WERI-Rb-1 (cell line): ENCODE measurements at regions not wholly inside any gene's neighbourhood (a gene's known extent, or its start where the extent isn't known, plus 50 kb on each side); places are given as distances from the start of the nearest gene placed in this dataset.
"Not testable (repeated sequence)": the region's sequence is repeated elsewhere in the genome, so short reads cannot be mapped to it uniquely, and the experiment has no call there.

Experiments
- DNase-seq: peaks from one replicate; pipeline ENCODE4 v3.0.0-alpha.2; 2020
- H3K27ac ChIP-seq: fragments of 250-450 bp; sonication (Bioruptor Pico); 2 replicates; pipeline ENCODE4 v1.5.1; 2020; ENCODE audit warnings: mild to moderate bottlenecking, moderate library complexity
- H3K27me3 ChIP-seq: fragments of 250-450 bp; sonication (Bioruptor Pico); 2 replicates; pipeline ENCODE4 v1.5.1; 2021; ENCODE audit warnings: mild to moderate bottlenecking, low read depth, moderate library complexity; ENCODE audit not compliant: insufficient read depth, severe bottlenecking
- H3K36me3 ChIP-seq: fragments of 250-450 bp; sonication (Bioruptor Pico); 2 replicates; pipeline ENCODE4 v1.5.1; 2020; ENCODE audit warnings: mild to moderate bottlenecking, moderate library complexity
- H3K4me3 ChIP-seq: 2 replicates; pipeline ENCODE4 v1.5.1; 2011; ENCODE audit warnings: low read depth, mild to moderate bottlenecking, control low read depth, low read length
- H3K9me3 ChIP-seq: fragments of 250-450 bp; sonication (Bioruptor Pico); 2 replicates; pipeline ENCODE4 v1.5.1; 2021; ENCODE audit warnings: mild to moderate bottlenecking, moderate library complexity; ENCODE audit not compliant: severe bottlenecking
- TF ChIP-seq, protein P1 (sequence below): IDR thresholded peaks from 2 replicates; pipeline ENCODE4 v1.5.1; 2011; ENCODE audit warnings: low read depth, mild to moderate bottlenecking, control low read depth, inconsistent platforms, low read length

DNA sequence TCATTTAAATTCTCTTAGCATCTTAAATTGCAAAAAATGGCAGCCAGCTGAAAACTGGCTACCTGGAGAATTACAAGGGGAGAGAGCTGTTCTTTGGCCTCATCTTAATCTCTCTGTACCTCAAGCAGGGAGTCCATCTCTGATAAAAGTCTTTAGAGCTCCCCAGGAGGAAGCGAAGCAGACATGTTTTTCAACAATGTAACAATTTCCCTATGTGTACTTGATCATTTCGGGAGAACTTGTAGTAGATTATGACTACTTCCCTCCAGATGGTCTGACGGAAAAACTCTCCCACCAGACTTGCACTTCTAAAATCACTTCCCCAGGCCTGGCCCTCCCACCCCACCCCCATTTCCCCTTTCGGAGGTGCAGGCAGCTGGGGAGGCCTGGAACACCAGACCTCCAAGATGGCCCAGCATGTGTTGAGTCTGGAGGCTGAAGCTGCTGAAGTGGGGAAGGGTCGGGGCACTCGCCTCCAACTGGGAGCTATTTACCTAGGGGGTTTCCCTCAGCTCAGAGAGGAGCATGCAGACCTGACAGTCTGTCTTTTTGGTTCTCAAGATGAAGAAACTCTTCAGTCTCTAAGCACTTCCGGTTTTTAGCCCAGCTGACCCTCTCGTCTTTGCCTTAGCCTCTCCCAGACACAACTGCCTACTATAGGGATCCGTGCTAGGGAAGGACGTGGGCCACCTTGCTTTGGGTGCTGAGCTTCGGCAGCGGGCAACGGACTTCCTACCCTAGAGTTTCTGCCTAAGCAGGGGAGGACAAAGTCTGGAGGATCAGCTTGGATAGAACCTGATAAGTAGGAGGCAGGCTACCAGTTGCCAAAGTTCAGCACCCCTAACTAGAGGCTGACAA lies 164.0 kb upstream of the TBL1XR1 start:
- H3K36me3 ChIP-seq, result no peaks in the 10 kb centered on the region
- H3K27ac ChIP-seq, result no peak overlapping the region; the same call in 1 of the 2 replicates
- no peak overlapping the region for H3K4me3 ChIP-seq
- TF ChIP-seq, protein P1, sequence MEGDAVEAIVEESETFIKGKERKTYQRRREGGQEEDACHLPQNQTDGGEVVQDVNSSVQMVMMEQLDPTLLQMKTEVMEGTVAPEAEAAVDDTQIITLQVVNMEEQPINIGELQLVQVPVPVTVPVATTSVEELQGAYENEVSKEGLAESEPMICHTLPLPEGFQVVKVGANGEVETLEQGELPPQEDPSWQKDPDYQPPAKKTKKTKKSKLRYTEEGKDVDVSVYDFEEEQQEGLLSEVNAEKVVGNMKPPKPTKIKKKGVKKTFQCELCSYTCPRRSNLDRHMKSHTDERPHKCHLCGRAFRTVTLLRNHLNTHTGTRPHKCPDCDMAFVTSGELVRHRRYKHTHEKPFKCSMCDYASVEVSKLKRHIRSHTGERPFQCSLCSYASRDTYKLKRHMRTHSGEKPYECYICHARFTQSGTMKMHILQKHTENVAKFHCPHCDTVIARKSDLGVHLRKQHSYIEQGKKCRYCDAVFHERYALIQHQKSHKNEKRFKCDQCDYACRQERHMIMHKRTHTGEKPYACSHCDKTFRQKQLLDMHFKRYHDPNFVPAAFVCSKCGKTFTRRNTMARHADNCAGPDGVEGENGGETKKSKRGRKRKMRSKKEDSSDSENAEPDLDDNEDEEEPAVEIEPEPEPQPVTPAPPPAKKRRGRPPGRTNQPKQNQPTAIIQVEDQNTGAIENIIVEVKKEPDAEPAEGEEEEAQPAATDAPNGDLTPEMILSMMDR, result no peak
- H3K9me3 ChIP-seq, result no peaks in the 10 kb centered on the region
- DNase-seq, result no peak
- H3K27me3 ChIP-seq, result no peaks in the 10 kb centered on the region

GRCh38 chr3:177362626-177363025 lies 165.3 kb upstream of the TBL1XR1 start:
- Histone ChIP-seq H3K27ac (no peak overlapping the region), H3K4me3 (no peak overlapping the region), H3K36me3 (no peaks in the 10 kb centered on the region), H3K9me3 (no peaks in the 10 kb centered on the region), H3K27me3 (no peaks in the 10 kb centered on the region)
- TF ChIP-seq, protein P1, result no peak
- DNase-seq, result no peak

- Histone ChIP-seq H3K9me3 (no peaks in the 10 kb centered on the region), H3K27me3 (no peaks in the 10 kb centered on the region), H3K4me3 (no peak overlapping the region), H3K36me3 (no peaks in the 10 kb centered on the region), H3K27ac (no peak overlapping the region)
- TF ChIP-seq, protein P1, result no peak
- no peak for DNase-seq
Observed at GRCh38 chr3:177364236-177364635, 167.0 kb upstream of the TBL1XR1 start.

GRCh38 chr3:177365294-177365693 lies 168.0 kb upstream of the TBL1XR1 start:
- not testable (repeated sequence) for H3K4me3 ChIP-seq, H3K36me3 ChIP-seq, H3K9me3 ChIP-seq, H3K27ac ChIP-seq, DNase-seq, H3K27me3 ChIP-seq

DNA sequence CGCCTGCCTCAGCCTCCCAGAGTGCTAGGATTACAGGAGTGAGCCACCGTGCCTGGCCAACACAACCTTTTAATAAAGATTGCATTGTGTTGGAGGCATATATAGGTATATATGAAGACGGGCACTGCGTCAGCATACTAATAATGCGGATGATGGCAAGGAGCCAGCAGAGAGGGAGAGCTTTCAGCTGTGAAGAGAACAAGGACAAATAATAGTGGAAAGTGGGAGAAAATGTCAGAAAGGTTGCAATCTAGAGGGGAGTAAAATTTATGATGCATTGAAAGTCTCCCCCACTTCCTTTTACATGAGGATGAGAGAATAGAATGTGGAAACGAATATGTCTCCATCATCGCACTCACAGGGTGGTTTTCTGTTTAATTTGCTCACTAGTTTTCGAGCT lies 170.5 kb upstream of the TBL1XR1 start:
- H3K9me3 ChIP-seq, result no peaks in the 10 kb centered on the region
- no peak overlapping the region for H3K4me3 ChIP-seq
- no peaks in the 10 kb centered on the region for H3K27me3 ChIP-seq
- no peaks in the 10 kb centered on the region for H3K36me3 ChIP-seq
- no peak overlapping the region for H3K27ac ChIP-seq
- TF ChIP-seq, protein P1, result no peak
- no peak for DNase-seq

- H3K4me3 ChIP-seq, result no peak overlapping the region
- H3K9me3 ChIP-seq, result no peaks in the 10 kb centered on the region
- TF ChIP-seq, protein P1, result no peak
- no peaks in the 10 kb centered on the region for H3K27me3 ChIP-seq
- no peak for DNase-seq
- no peaks in the 10 kb centered on the region for H3K36me3 ChIP-seq
- H3K27ac ChIP-seq, result no peak overlapping the region
Observed at GRCh38 chr3:177370246-177370822, 173.1 kb upstream of the TBL1XR1 start.
